ENCODE measurements at regions not wholly inside any gene's neighbourhood (a gene's known extent, or its start where the extent isn't known, plus 50 kb on each side); places are given as distances from the start of the nearest gene placed in this dataset.

DNA sequence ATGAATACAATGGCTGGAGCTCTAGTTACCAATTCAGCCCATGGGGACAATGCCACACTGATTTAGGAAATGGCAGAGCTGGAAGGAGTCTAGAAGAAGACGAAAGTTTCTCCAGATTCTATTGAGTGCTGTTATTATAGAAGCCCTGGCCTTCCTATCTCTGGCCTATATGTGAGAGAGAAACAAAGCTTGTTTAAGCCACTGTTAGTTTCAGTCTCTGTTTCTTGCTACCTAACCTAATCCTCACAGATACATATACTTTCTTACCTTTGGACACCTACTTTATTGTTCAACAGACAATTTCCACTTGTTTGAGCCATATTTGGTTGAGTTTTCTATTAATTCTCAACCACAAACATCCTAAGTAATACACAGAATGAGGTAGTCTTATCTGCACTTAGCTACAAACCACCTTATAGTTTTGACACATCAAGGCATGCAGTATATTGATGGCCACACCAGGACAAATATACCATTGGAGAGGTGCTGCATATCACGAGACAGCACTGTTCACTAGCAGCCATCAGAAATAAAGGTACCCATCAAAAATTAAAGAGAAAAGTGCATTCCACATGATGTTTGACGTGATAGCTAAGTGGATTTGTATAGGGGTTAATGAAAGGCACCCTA, 190.2 kb downstream of the SMIM20 start:
- no peak for DNase-seq (ENCODE audit: low read depth)

DNA sequence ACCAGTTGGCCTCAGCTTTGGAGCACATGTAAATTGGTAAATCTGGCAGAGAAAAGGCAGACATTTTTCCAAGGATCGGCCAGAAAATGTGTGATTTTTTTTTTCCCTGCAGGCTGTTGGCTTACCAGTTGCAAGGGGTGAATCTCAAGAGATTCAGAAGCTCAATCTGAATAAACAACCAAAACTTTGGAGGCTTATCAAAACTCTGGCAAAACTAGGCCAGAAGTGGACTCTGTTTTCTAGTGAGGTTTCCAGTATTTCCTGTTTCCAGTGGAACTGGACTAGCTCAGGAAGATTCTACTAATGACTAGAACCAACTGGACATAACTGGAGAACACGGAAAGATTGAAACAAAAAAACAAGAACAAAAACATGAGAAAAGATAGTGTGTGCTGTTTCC, 191.3 kb downstream of the SMIM20 start:
- no peak for DNase-seq (ENCODE audit: low read depth)

DNA sequence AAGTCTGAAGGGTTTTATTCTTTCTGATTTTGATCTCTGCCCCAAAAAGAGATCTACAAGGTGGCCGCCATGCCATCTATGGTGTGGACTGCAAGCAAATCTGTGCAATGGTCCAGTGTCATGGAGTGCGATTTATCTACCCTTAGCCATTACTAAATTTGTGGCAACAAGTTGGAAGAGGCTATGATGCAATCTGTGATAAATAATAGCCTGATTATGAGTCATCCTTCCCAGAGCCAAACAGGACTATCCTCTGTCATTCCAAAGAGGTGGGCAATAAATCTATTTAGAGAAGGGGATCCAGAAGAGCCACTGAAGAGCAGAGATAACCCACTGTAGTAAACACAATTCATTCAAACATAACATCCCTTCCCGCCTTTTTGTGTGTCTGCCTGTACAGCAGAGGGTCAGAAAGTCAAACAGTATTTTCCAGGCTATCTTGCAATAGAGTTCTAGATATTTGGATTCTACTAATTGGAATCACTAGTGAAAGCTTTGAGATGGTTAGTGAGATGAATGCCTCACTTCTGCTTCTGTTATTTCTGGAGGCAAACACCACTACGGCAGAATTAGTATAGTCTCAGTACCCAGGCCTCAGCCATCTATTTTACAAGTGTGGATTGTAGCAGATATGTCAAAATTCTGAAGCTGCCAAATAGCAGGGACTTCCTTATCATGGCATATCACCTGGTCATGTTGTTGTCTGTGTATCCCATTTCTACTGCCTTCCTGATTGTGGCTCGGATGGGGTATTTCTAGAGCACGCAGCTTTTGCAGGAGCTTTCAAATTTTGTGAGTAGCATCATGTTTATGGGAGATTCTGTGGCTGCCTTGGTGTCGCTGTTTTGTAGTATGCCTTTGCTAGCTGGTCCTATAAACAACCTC, 192.0 kb downstream of the SMIM20 start:
- DNase-seq (ENCODE audit: low read depth) = no peak

DNA sequence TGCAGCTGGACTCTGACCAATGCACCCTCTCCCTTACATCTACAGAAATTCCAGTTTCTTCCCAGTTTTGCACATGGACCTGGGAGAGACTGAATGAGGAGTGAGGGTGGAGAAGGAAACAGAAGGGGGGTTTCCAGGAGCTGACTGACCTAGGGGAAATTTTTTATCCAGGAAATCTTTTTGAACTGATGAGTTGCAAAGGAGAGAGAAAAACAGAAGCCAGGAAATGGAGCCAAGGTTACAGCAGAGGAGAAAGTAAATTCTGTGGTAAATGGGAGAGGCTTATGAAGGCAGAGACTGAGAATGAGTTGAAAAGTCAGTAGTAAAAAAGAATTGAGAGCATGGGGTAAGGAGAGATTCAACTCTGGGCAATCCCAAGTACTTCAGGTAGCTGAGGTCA, 192.8 kb downstream of the SMIM20 start:
- DNase-seq (ENCODE audit: low read depth) = no peak

DNA sequence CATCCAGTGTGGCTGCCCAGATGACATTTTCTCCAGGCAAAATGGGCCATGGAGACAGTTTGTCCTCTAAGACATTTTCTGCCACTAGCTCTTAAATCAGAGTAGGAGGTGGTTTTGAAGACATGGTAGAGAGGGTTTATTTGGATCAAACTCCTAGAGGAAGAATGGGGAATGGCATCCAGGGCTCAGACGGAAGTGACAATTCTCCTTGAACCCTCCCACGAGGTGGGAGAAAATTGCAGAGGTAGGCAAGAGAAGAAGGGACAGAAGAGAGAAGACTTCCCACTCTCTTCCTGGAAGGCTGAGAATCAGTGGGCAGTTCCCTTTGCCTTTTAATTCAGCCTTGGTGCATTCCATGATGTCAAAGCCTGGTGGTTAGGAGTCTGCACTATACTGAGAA, 194.0 kb downstream of the SMIM20 start:
- DNase-seq (ENCODE audit: low read depth) = no peak

DNA sequence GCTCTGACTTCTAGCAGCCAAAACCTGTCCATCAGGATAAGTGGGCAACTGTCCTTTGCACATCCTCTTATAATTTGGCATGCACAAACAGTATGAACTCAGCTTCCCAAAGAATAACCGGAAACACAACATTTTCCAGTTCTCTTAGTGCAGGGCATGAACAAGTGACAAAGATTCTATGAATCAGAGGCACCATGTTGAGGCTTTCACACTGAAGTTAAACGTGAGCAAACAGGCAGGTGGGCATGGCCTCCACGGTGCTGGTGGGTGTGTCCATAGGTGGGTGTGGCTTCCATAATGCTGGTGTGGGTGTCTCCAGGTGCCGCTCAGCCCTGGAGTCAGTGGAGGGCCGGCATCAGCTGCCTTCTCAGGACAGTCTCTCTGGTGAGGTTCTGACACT, 196.5 kb downstream of the SMIM20 start:
- no peak for DNase-seq (ENCODE audit: low read depth)

DNA sequence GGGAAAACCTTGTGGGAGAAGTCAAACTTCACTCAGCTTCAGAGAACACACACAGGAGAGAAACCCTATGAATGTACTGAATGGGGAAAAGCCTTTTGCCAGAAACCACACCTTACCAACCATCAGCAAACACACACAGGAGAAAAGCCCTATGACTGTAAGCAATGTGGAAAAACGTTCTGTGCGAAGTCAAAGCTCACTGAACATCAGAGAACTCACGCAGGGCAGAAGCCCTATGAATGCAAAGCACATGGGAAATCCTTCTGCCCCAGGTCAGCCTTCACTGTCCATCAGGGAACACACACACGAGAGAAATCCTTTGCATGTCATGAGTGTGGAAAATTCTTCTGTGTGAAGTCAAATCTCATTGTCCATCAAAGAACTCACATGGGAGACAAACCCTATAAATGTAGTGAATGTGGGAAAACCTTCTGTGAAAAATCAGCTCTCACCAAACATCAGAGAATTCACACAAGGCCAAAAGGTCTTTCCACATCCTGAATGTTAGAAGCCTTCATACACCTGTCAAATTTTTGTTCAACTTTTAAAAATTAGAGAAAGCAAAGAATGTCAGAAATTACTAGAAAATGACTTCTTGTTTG, 199.4 kb downstream of the SMIM20 start:
- no peak for DNase-seq (ENCODE audit: low read depth)

DNA sequence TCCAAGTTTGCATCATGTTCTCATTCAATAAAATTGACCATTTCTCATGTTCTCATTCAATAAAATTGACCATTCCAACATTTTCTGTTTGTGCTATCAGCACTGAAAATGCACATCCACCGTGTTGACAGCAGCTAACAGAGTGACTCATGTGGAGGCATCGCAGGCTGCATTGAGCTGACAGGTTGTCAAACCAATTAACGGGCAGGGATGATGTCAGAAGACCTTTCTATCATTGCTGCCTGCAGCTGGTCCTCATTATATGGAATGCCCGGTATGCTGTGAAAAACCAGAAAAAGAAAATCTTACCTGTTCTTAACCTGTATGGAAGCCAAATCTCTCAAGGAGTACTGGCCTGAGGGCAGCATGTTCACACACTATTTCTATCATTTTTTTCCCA, 202.0 kb downstream of the SMIM20 start:
- no peak for DNase-seq (ENCODE audit: low read depth)

DNA sequence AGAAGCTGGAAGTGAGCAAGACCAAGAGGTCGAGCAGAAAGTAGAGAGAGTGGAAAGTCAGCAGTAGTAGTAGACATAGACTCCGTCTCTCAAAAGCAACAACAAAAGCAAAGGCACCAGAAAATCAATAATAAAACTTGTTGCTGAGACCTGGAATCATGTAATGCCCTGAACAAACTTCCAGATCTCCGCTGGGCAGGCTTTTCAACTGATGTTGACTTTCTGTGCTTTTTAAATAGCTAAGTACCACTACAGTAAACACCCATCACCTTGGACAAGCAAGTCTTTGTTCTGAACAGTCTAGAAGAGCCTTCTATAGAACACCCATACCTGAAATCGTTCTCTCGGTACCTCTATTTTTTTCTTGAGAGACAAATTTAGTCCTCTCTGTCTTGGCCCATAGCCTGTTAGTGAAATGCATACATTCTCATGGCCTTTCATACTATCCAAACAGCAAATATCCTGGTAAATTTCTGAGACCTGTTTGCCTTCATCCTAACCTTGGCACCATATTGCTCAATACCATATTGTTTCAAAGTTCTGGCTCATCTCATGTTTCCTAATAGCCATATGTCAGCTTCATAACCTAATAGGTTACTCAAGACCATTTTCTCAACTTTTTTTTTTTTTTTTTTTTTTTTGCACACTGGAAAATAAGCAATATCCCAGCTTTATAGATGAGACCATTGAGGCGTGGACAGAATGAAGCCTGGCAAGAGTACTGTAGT, 200.6 kb upstream of the RBPJ start:
- no peak for DNase-seq (ENCODE audit: low read depth)

DNA sequence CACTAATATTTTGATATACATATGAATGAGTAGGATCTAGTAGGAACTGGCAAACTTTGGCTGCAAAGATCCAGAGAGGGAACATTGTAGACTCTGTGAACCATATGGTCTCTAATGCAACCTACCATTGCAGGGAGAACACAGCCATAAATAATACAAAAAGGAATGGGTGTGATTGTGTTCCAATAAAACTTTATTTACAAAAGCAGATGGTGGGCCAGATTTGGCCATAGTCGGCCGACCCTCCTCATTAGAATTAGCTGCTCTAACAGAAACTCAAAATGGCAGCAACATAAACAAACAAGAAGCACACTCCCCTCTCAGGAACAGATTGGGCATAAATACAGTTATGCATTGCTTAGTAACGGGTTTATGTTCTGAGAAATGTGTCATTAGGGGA, 198.1 kb upstream of the RBPJ start:
- no peak for DNase-seq (ENCODE audit: low read depth)

DNA sequence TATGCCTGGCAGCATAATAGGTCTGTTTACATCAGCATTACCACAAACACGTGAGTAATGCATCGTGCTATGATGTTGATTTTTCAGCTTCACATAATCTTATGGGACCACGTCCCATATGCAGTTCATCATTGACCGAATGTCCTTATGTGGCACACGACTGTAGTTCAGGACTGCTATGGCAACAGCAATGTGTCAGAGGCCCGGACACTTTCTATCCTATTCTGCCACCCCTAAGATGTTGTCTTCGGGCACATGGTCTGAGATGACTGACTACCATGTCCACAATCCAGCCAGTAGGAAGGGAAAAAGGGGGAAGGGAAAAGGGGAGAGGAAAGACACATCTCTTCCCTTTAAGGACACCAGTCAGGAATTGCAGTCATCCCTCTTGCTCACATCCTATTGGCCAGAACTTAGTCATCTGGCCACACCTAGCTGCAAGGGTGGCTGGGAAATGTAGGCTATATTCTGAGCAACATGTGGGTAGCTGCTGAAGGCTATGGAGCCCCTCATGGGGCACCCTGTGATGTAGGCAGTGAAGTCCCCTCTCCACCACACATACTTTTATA, 196.0 kb upstream of the RBPJ start:
- DNase-seq (ENCODE audit: low read depth) = no peak

DNA sequence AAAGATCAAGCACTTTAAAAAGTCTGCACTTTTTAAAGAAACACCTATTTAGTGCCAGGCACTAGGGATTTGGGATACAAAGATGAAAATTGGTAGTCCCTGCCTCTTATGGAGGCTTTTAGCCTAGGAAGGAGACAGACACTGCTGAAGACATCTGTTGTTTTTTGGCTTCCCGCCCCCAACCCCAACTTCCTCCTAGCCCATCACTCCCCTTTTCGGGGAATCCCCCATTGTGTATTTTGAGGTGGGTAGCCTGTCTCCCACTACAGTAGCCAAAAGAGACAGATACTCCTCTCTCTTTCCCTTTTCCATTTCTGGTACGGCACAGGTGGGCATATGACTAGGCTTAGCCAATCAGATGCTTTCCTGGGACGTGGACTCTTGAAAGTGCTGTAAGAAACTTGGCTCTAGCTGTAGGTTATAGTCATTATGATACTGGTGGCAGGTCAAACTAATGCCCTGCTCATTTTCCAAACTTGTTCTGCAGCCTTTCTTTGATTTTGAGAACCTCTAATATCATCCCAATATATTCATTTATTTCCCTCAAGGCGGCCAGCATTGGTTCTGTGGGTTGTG, 194.6 kb upstream of the RBPJ start:
- no peak for DNase-seq (ENCODE audit: low read depth)

DNA sequence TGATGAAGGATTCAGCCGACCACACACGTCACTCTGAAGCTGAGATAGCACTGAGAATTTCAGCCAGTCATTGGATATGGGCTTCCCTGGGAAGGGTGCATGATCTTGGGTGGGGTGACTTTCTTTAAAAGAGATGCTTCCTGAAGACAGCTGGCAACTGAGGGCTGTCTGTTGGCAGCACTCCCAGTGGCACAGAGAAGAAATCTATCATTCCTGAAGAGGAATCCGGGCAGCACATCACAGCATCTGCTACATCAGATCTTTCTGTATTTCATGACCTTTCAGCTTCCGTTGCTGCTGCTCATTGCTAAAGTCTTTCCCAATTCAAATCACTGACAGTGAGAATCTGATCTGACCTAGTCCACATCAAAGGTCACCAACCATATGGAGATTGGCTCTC, 193.8 kb upstream of the RBPJ start:
- no peak for DNase-seq (ENCODE audit: low read depth)

DNA sequence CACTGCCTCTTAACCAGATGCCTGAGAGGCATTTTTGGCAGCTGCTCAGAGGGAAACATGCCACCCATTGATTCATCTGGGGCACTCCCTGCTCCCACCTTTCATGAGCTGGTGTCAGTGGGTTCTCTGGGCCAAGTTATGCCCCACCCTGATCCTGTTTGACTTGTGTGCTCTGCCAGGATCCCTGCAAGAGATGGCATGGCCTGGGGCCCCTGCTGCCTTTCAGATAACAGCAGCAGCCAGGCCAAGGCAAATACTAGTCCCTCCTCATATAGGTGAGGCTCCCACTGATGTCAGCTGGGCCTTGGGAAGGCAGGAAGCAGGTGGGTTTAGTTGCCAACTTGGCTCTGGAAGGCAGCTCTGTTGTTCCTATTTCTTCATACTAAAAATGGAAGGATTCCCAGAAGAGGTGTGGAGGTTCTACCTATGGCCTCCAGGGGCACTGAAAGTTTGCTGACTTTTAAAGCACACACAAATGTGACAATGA, 192.9 kb upstream of the RBPJ start:
- DNase-seq (ENCODE audit: low read depth) = no peak

DNA sequence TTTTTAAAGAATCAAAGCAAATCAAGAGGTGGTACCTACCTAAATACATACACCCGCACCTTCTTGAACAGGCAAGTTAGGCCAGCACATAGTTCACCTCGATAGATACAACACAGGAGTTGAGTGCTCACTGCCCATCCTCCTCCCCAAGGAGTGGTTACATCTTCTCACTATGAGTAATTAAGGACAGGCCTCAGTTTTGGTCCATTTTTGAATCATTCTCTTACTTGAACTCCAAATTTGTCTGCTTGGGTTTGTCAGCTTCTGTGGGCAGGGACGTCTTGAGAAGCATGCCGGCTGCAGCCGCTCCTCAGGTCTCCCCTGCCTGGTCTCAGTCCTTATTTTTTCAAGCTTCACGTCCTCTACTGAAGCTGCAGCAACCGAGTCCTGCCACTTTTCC, 190.6 kb upstream of the RBPJ start:
- DNase-seq (ENCODE audit: low read depth) = no peak

DNA sequence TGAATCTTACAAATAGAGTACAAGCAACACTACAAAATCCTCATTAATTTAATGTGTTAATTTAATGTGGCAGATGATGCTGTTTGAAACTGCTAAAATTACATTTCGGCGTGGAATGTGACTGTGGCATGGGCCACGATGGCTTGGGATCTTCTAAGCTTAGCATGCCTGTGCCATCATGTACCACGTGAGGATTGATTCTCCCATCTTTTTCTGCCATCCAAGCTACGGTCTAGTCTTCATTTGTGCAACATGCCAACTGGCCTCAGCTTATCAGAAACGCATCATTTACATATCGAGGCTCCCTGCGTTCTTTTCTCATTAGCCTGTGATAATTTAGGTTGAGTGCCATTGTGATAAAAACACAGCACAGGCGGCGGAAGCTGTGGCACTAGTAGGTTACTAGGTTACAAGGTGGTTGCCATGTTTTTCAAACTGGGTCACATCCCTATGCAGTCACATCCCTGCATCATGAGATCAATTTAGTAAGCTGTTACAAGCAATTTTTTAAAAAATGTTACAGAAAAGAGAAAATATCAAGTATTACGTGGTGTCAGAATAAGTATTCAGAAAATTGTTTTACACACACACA, 189.9 kb upstream of the RBPJ start:
- DNase-seq (ENCODE audit: low read depth) = no peak

DNA sequence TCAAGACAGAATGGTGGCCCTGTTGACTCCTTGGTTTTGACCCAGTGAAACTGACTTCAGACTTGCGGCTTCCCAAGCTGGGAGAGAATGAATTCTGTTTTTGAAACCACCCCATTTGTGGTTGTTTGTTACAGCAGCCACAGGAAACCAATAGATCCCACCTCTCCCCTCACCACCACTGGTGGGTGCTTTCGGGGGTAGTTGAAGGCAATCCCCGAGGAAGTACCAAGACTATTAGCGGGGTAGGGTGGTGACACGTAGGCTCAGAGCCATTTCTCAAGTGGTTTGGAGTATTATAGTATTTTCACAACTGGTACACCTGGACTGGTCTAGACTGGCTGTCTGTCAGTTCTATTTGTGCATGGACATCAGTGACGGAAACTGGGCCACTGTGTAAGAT, 189.1 kb upstream of the RBPJ start:
- no peak for DNase-seq (ENCODE audit: low read depth)

DNA sequence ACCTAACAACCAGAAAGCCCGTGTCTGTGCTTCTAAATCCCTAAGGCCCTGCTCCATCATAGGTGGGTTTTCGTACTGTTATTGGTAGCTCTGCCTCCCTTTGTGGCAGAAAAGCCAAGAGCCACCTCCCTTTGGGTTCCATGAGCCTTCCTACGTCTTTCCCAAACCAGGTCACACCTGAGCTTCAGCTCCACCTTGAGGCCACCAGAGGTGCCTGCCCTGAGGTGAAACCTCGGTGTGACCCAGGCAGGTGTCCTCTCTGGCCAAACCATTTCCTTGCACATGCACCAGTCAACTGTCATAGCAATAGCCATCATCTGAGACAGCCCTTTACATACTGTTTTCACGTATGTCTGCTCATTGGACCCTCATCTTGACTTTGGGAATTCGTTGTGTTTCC, 188.0 kb upstream of the RBPJ start:
- no peak for DNase-seq (ENCODE audit: low read depth)

DNA sequence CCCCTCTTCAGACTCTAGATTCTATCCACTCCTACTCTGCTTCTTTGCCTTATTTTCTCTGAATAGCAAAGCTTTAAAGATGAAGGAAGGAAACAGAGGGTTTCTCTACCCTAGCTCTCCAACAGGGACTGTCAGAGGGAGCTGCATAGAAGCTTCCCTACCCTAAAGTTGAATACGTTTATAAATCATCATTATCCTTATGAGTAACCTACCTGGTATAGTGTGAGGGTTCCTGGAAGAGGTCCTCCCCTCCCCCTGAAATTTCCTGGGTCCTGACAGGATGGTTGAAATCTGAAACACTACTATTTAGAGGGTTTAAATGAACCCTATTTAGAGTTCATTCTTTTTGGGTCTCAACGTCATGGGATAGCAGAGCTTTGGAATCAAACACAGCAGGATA, 187.0 kb upstream of the RBPJ start:
- DNase-seq (ENCODE audit: low read depth) = no peak

DNA sequence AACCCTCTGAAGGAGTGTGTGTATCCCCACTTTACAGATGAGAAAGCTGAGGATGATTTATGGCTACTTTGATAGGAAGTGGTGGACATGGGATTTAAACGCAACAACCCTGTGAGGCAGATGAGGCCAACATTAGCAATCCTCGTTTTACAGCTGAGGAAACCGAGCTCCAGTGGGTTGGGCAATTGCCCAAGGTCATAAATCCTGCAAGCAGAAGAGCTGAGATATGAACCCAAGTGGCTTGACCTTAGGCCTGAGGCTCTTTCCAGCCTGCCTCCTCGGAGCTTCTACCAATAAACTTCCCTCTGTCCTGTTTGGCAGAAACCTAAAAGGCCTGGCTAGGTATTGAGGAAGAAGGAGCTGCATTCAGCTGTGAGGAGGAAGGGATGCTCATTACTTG, 185.5 kb upstream of the RBPJ start:
- no peak for DNase-seq (ENCODE audit: low read depth)

DNA sequence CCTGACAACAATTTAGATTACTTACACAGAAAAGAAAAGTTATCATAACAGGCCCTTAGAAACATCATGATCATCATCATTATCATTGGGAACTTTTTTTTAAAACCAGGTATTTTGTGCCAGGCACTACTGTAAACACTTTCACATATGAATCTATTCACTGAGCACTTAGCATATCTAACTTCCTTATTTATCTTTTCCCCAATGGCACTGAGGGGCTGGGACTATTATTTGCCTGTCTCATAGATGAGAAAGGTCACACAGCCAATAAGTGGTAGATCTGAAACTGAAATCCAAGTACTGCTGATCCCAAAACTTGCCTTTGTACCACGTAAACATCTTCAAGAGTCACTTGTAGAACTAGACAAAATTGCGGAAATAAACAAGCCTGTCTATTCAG, 184.2 kb upstream of the RBPJ start:
- no peak for DNase-seq (ENCODE audit: low read depth)

DNA sequence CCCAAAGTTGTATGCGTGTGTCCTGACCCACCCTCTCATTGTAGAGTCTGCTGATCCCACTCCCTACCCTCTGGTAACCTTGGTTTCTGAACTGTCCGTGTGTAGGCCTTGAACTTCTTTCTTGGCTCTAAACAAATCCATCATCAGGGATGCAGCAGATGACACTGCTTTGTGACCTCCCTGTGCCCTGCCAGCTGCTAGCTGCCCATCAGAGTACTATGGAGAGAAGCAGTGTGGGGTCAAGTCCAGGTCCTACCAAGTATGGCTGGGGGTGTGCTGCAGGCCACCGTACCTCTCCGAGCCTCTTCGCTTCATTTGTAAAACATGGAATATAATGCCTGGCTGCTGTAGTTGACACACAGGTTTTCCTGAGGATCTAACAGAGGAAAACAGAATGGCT, 183.5 kb upstream of the RBPJ start:
- DNase-seq (ENCODE audit: low read depth) = no peak

Data from HS-5 (cell line).